Astrocyte (in vitro differentiated cells and primary cell): ENCODE measurements at regions not wholly inside any gene's neighbourhood (a gene's known extent, or its start where the extent isn't known, plus 50 kb on each side); places are given as distances from the start of the nearest gene placed in this dataset.
"Not testable (repeated sequence)": the region's sequence is repeated elsewhere in the genome, so short reads cannot be mapped to it uniquely, and the experiment has no call there.

Experiments
- DNase-seq: peaks from one replicate; pipeline ENCODE4 v3.0.0-alpha.2; 2010; ENCODE audit warnings: low read depth
- FAIRE-seq: peaks from 2 replicates; lab custom pipeline; 2011; peaks lifted over from hg19 to GRCh38; lab: Jason Lieb, UNC
- H2AFZ ChIP-seq: 2 replicates; pipeline ENCODE4 v1.6.0; 2012; ENCODE audit warnings: low read depth, low read length, inconsistent platforms
- H3K27ac ChIP-seq: 2 replicates; pipeline ENCODE4 v1.5.1; 2011; ENCODE audit warnings: low read depth, low read length, inconsistent platforms
- H3K27me3 ChIP-seq: 2 replicates; pipeline ENCODE4 v1.6.0; 2011; ENCODE audit warnings: low read length, inconsistent platforms; ENCODE audit not compliant: insufficient read depth
- H3K36me3 ChIP-seq: 2 replicates; pipeline ENCODE4 v1.5.1; 2011; ENCODE audit warnings: low read length, inconsistent platforms; ENCODE audit not compliant: insufficient read depth
- H3K4me1 ChIP-seq: 2 replicates; pipeline ENCODE4 v1.5.1; 2011; ENCODE audit warnings: low read length, inconsistent platforms; ENCODE audit not compliant: insufficient read depth
- H3K4me2 ChIP-seq: 2 replicates; pipeline ENCODE4 v1.6.0; 2012; ENCODE audit warnings: low read length, inconsistent platforms
- H3K4me3 ChIP-seq: 2 replicates; pipeline ENCODE4 v1.5.1; 2011; ENCODE audit warnings: low read depth, mild to moderate bottlenecking, low read length, inconsistent platforms; ENCODE audit not compliant: insufficient read depth
- H3K79me2 ChIP-seq: 2 replicates; pipeline ENCODE4 v1.6.0; 2012; ENCODE audit warnings: mild to moderate bottlenecking, low read length, inconsistent platforms; ENCODE audit not compliant: insufficient read depth
- H3K9ac ChIP-seq: 2 replicates; pipeline ENCODE4 v1.6.0; 2012; ENCODE audit warnings: mild to moderate bottlenecking, low read length, inconsistent platforms
- H3K9me3 ChIP-seq: 2 replicates; pipeline ENCODE4 v1.5.1; 2012; ENCODE audit warnings: low read depth, mild to moderate bottlenecking, low read length, inconsistent platforms; ENCODE audit not compliant: insufficient read depth
- H4K20me1 ChIP-seq: 2 replicates; pipeline ENCODE4 v1.6.0; 2012; ENCODE audit warnings: low read length, inconsistent platforms; ENCODE audit not compliant: insufficient read depth
- H3K27ac Mint-ChIP-seq: one replicate; pipeline ENCODE4 v1.8.0; 2021; ENCODE audit warnings: mild to moderate bottlenecking, mixed read lengths; ENCODE audit not compliant: unreplicated experiment
- H3K27me3 Mint-ChIP-seq: one replicate; pipeline ENCODE4 v1.8.0; 2021; ENCODE audit warnings: low read depth, mixed read lengths; ENCODE audit not compliant: unreplicated experiment
- H3K36me3 Mint-ChIP-seq: one replicate; pipeline ENCODE4 v1.8.0; 2021; ENCODE audit warnings: low read depth, mixed read lengths; ENCODE audit not compliant: unreplicated experiment
- H3K4me1 Mint-ChIP-seq: one replicate; pipeline ENCODE4 v1.8.0; 2021; ENCODE audit warnings: low read depth, mixed read lengths; ENCODE audit not compliant: unreplicated experiment
- H3K4me3 Mint-ChIP-seq: one replicate; pipeline ENCODE4 v1.8.0; 2021; ENCODE audit warnings: mild to moderate bottlenecking, moderate library complexity, mixed read lengths; ENCODE audit not compliant: unreplicated experiment
- H3K9me3 Mint-ChIP-seq: one replicate; pipeline ENCODE4 v1.8.0; 2021; ENCODE audit warnings: mild to moderate bottlenecking, mixed read lengths; ENCODE audit not compliant: unreplicated experiment
- EZH2 ChIP-seq: IDR thresholded peaks from 2 replicates; pipeline ENCODE4 v1.6.1; 2012; ENCODE audit warnings: mild to moderate bottlenecking, low read length, inconsistent platforms; ENCODE audit not compliant: insufficient read depth
- TF ChIP-seq, protein P1 (sequence below): IDR thresholded peaks from 2 replicates; pipeline ENCODE4 v1.5.1; 2011; ENCODE audit warnings: low read depth, mild to moderate bottlenecking, inconsistent platforms, low read length, moderate library complexity; ENCODE audit not compliant: insufficient read depth

- Histone ChIP-seq H3K27me3 (no peaks in the 10 kb centered on the region), H3K4me3 (no peak overlapping the region), H3K27ac (no peak overlapping the region), H3K79me2 (no peaks in the 10 kb centered on the region), H4K20me1 (no peaks in the 10 kb centered on the region), H2AFZ (no peak overlapping the region), H3K9me3 (no peaks in the 10 kb centered on the region), H3K4me1 (no peaks in the 10 kb centered on the region), H3K4me2 (no peak overlapping the region), H3K9ac (no peak overlapping the region), H3K36me3 (no peaks in the 10 kb centered on the region)
- peaks cover 2% of the 10 kb centered on the region for H3K9me3 Mint-ChIP-seq
- no peaks in the 10 kb centered on the region for H3K27me3 Mint-ChIP-seq
- FAIRE-seq (no peak), DNase-seq (no peak)
- peaks cover 8% of the 10 kb centered on the region for H3K4me1 Mint-ChIP-seq
- H3K27ac Mint-ChIP-seq, result no peak overlapping the region
- TF ChIP-seq, protein P1, sequence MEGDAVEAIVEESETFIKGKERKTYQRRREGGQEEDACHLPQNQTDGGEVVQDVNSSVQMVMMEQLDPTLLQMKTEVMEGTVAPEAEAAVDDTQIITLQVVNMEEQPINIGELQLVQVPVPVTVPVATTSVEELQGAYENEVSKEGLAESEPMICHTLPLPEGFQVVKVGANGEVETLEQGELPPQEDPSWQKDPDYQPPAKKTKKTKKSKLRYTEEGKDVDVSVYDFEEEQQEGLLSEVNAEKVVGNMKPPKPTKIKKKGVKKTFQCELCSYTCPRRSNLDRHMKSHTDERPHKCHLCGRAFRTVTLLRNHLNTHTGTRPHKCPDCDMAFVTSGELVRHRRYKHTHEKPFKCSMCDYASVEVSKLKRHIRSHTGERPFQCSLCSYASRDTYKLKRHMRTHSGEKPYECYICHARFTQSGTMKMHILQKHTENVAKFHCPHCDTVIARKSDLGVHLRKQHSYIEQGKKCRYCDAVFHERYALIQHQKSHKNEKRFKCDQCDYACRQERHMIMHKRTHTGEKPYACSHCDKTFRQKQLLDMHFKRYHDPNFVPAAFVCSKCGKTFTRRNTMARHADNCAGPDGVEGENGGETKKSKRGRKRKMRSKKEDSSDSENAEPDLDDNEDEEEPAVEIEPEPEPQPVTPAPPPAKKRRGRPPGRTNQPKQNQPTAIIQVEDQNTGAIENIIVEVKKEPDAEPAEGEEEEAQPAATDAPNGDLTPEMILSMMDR, result no peak
- no peak for TF ChIP-seq EZH2
- no peaks in the 10 kb centered on the region for H3K36me3 Mint-ChIP-seq
- no peak overlapping the region for H3K4me3 Mint-ChIP-seq
Measured at GRCh38 chr1:69109277-69109676, 458.4 kb upstream of the LRRC7 start.

- Histone ChIP-seq H2AFZ (no peak overlapping the region), H3K9ac (no peak overlapping the region), H3K79me2 (no peaks in the 10 kb centered on the region), H3K9me3 (no peaks in the 10 kb centered on the region), H3K4me2 (no peak overlapping the region), H3K27ac (no peak overlapping the region), H4K20me1 (no peaks in the 10 kb centered on the region), H3K4me1 (no peaks in the 10 kb centered on the region), H3K4me3 (no peak overlapping the region), H3K27me3 (no peaks in the 10 kb centered on the region), H3K36me3 (no peaks in the 10 kb centered on the region)
- Mint-ChIP-seq H3K27me3 (no peaks in the 10 kb centered on the region), H3K36me3 (no peaks in the 10 kb centered on the region), H3K4me3 (no peak overlapping the region), H3K9me3 (peaks cover 2% of the 10 kb centered on the region), H3K4me1 (peaks cover 8% of the 10 kb centered on the region), H3K27ac (no peak overlapping the region)
- FAIRE-seq, result no peak
- no peak for DNase-seq
- TF ChIP-seq EZH2, result no peak
- TF ChIP-seq, protein P1, result no peak
Measured at GRCh38 chr1:69110851-69111250, 456.9 kb upstream of the LRRC7 start.

GRCh38 chr1:69120126-69120741 is 447.5 kb upstream of the LRRC7 start:
- H3K4me3 ChIP-seq, H3K79me2 ChIP-seq, H3K36me3 ChIP-seq, H3K4me2 ChIP-seq, H4K20me1 ChIP-seq, H3K27ac ChIP-seq, FAIRE-seq, H2AFZ ChIP-seq, H3K27me3 ChIP-seq, DNase-seq, H3K4me1 ChIP-seq, H3K27me3 Mint-ChIP-seq, H3K9me3 ChIP-seq, H3K36me3 Mint-ChIP-seq, H3K27ac Mint-ChIP-seq, H3K9me3 Mint-ChIP-seq, H3K9ac ChIP-seq, H3K4me3 Mint-ChIP-seq: not testable (repeated sequence)
- H3K4me1 Mint-ChIP-seq, result peaks cover 16% of the 10 kb centered on the region
